ENCODE measurements at regions not wholly inside any gene's neighbourhood (a gene's known extent, or its start where the extent isn't known, plus 50 kb on each side); places are given as distances from the start of the nearest gene placed in this dataset.

DNA sequence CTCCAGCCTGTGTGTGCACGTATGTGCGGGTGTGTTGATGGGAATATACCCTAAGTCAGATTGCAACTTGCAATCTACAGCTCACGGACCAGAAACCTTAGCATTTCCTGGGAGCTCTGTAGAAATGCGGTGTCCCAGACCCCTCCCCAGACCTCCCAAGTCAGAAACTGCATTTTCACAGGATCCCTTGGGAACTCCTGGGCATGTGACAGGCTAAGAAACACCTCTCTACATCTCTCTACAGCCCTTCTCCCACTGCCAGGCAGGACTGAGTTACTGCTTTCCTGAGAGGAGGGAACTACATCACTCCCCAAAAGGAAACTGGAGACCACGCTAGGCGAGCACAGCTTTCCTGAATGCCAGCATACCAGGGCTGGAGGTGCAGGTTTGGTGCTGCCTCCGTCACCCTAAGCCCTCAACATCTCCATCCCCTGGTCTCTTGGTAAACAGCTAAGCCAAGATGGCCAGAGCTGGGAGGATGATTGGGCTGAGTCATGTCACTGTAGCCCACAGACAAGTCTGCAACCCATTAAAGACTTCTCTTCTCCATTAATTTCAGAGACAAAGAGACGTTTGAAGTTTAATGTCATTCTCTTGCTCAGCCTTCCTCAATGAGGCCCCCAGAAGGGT, 194.4 kb downstream of the BMP7 start:
- H3K36me3 Mint-ChIP-seq (ENCODE audit: insufficient read depth): no peaks in the 10 kb centered on the region
- H3K4me3 Mint-ChIP-seq: no peak overlapping the region
- H3K27me3 Mint-ChIP-seq: peaks cover 36 to 76% of the 10 kb centered on the region in 2 donors
- peaks cover 3 to 17% of the 10 kb centered on the region in 2 donors for H3K9me3 Mint-ChIP-seq
- H3K27ac Mint-ChIP-seq: no peak overlapping the region
- no peaks in the 10 kb centered on the region for H3K4me1 Mint-ChIP-seq (ENCODE audit: low read depth in 2 of 2)
- no peak for ATAC-seq (replicated peaks)
- no peak for DNase-seq

DNA sequence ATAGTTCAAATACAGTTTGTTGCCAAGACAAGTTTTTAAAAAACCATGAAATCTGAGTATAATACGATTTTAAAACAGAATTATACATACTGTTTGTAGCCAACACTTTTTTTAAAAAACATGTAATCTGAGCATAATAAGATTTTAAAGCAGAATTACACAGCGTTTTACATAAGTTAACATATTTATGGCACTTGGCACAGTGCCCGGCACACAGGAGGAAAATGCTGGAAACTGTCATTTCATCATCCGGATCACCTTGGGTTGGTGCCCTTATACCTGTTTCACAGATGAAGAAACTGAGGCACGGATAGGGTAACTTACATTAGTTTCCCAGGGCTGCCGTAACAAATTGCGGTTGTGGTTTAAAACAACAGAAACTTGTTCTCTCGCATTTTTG, 193.0 kb downstream of the BMP7 start:
- no peaks in the 10 kb centered on the region for H3K4me1 Mint-ChIP-seq (ENCODE audit: low read depth in 2 of 2)
- H3K27ac Mint-ChIP-seq: no peak overlapping the region
- peaks cover 4 to 19% of the 10 kb centered on the region in 2 donors for H3K9me3 Mint-ChIP-seq
- DNase-seq (no peak), ATAC-seq (replicated peaks) (no peak)
- H3K27me3 Mint-ChIP-seq: peaks cover 26 to 64% of the 10 kb centered on the region in 2 donors
- H3K36me3 Mint-ChIP-seq (ENCODE audit: insufficient read depth): no peaks in the 10 kb centered on the region
- no peak overlapping the region for H3K4me3 Mint-ChIP-seq

DNA sequence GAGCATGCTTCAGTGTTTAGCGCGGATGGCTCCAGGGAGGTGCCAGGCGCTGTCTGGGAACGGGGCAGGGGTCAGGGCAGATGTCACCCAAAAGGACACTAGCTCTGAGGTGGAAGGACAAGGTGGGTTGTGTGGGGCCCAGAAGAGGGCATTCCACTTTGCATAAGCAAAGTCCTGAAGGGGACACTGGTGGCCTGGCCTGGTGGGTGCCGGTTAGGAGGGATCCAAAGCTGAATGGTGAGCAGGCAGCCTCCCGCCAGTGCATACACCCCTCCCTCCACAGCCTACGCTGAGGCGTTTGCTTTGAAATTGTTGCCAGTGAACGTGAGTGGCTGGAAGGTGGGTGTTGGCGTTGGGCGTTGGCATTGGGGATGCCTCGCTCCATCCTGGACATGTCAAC, 192.1 kb downstream of the BMP7 start:
- Mint-ChIP-seq H3K4me3 (no peak overlapping the region), H3K4me1 (ENCODE audit: low read depth in 2 of 2) (no peaks in the 10 kb centered on the region), H3K27me3 (peaks cover 25 to 61% of the 10 kb centered on the region in 2 donors), H3K9me3 (peaks cover 9 to 24% of the 10 kb centered on the region in 2 donors), H3K27ac (no peak overlapping the region), H3K36me3 (ENCODE audit: insufficient read depth) (no peaks in the 10 kb centered on the region)
- DNase-seq (no peak), ATAC-seq (replicated peaks) (no peak)

DNA sequence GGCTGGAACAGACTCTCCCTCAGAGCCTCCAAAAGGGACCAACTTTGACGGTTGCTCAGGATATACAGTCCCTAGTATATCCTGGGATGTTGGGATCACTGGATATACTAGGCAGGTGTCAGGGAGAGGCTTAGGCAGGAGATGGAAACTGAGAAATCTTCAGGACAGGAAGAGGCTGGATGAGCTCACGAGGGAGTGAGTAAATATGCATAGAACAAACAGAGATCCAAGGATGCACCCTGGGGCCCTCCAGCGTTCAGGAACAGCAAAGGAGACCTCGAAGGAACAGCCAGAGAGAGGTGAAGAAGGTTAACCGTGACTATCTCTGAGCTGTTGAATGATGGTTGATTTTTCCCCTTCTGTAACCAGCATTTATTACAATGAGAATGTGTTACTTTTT, 191.3 kb downstream of the BMP7 start:
- ATAC-seq (replicated peaks) (no peak), DNase-seq (no peak)
- Mint-ChIP-seq H3K4me1 (ENCODE audit: low read depth in 2 of 2) (no peaks in the 10 kb centered on the region), H3K9me3 (peaks cover 14 to 26% of the 10 kb centered on the region in 2 donors), H3K27me3 (peaks cover 17 to 54% of the 10 kb centered on the region in 2 donors), H3K4me3 (no peak overlapping the region), H3K27ac (no peak overlapping the region), H3K36me3 (ENCODE audit: insufficient read depth) (no peaks in the 10 kb centered on the region)

DNA sequence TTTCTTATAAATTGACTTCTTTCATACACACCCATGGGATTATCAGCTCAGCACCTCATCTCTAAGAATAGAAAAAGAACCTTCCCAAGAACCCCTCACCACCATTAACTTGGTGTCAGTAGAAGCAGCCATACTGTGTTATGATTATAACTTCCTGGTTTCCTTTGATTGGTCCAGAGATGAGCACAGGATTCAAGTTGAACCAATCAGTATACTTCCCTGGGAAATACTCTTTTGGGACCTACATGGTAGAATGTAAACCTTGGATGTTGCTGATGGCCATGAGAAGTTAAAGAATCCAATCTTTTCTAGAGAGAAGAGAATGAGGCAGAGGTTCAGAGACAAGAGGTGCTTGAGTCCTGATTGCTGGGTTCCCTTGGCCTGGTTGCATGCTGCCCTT, 190.8 kb downstream of the BMP7 start:
- Mint-ChIP-seq H3K27ac (no peak overlapping the region), H3K36me3 (ENCODE audit: insufficient read depth) (no peaks in the 10 kb centered on the region), H3K9me3 (peaks cover 14 to 26% of the 10 kb centered on the region in 2 donors), H3K4me1 (ENCODE audit: low read depth in 2 of 2) (no peaks in the 10 kb centered on the region), H3K4me3 (no peak overlapping the region), H3K27me3 (peaks cover 13 to 50% of the 10 kb centered on the region in 2 donors)
- no peak for DNase-seq
- ATAC-seq (replicated peaks): no peak

DNA sequence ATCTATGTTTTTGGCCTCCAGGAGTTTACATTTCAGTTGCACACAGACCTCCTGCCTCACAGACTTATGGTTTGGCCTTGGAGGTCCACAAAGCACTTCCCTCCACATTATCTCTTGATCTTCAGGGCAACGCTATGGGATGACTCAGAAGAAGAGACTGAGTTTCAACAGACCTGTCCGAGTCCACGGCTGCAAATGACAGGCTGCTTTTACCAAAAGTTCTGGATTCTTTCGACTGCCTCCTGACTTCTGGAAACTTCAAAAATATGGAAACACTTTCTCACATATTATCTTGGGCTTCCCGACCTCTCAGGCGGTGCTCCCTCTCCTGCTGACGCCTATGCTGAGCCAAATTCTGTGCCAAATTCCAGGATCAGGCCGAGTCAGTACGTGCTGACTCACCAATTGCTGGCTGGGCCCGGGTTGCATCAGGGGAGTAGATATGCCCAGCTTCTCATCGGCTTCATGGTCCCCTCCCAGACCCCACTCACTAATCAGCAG, 190.2 kb downstream of the BMP7 start:
- H3K27ac Mint-ChIP-seq: no peak overlapping the region
- H3K27me3 Mint-ChIP-seq: peaks cover 7 to 44% of the 10 kb centered on the region in 2 donors
- no peaks in the 10 kb centered on the region for H3K4me1 Mint-ChIP-seq (ENCODE audit: low read depth in 2 of 2)
- H3K36me3 Mint-ChIP-seq (ENCODE audit: insufficient read depth): no peaks in the 10 kb centered on the region
- ATAC-seq (replicated peaks): no peak
- H3K9me3 Mint-ChIP-seq: peaks cover 14 to 26% of the 10 kb centered on the region in 2 donors
- DNase-seq: no peak
- H3K4me3 Mint-ChIP-seq: no peak overlapping the region

DNA sequence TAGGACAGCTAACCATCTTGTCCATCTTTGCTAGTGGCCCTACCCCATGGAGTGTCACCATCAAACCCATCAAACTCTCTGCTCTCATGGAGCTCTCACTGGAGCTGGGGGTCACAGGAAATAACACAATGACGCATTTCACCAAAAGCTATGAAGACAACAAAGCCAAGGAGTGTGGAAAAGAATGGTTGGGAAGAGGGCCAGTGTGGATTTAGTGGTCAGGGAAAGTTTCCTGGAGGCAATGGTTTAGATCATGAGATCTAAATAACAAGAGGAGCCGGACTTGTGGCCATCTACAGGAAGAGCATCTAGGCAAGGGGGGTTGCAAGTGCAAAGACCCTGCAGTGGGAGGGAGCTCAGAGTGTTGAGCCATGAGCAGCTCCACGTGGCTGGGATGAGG, 189.5 kb downstream of the BMP7 start:
- Mint-ChIP-seq H3K27ac (no peak overlapping the region), H3K4me1 (ENCODE audit: low read depth in 2 of 2) (no peaks in the 10 kb centered on the region), H3K4me3 (no peak overlapping the region), H3K9me3 (peaks cover 14 to 26% of the 10 kb centered on the region in 2 donors), H3K36me3 (ENCODE audit: insufficient read depth) (no peaks in the 10 kb centered on the region), H3K27me3 (peaks cover 0 to 38% of the 10 kb centered on the region in 2 donors)
- ATAC-seq (replicated peaks): no peak
- DNase-seq: no peak

DNA sequence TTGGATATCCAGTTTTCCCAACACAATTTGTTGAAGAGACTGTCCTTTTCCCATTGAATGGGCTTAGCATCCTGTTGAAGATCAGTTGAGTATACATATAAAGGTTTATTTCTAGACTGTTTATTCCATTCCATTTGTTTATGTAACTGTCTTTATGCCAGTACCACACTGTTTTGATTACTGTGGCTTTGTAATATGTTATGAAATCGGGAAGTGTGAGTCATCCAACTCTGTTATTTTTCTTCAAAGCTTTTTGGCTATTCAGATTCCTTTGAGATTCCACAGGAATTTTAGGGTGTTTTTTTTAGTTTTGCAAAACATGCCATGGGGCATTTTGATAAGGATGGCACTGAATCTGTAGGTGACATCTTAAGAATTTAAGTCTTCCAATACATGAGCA, 188.3 kb downstream of the BMP7 start:
- Mint-ChIP-seq H3K27ac (no peak overlapping the region), H3K4me1 (ENCODE audit: low read depth in 2 of 2) (no peaks in the 10 kb centered on the region), H3K36me3 (ENCODE audit: insufficient read depth) (no peaks in the 10 kb centered on the region), H3K27me3 (peaks cover 5 to 36% of the 10 kb centered on the region in 2 donors), H3K9me3 (peaks cover 15 to 26% of the 10 kb centered on the region in 2 donors), H3K4me3 (no peak overlapping the region)
- DNase-seq (no peak), ATAC-seq (replicated peaks) (no peak)

DNA sequence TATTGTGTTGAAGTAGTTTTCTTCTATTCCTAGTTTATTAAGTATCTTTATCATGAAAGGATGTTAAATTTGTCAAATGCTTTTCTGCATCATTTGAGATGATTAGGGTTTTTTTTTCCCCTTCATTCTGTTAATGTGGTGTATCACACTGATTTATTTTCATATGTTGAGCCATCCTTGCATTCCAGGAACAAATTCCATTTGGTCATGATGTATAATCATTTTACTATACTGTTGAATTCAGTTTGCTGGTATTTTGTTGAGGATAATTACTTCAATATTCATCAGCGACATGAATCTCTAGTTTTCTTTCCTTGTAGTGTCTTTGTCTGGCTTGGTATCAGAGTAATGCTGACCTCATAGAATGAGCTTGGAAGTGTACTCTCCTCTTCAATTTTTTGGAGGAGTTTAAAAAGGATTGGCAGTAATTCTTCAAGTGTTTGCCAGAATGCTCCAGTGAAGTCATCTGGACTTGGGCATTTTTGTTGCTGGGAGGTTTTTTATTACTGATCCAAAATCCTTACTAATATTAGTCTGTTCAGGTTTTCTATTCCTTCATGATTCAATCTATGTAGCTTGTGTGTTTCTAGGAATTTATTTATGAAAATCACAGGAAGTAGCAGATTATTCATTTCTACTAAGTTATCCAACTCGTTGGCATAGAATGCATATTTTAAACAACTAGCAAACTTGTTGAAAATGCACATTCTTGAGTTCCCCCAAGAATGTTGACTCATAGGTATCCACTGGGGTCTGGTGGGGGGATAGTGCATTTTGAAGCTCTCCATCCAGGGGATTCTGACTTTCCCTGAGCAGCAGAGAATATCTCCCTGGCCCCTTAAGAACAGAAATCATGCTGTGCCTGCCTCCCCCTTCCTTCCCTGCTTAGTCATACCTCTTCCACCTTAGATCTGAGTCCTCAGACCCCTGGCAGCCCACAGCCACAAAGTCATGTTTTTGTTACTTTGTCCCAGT, 187.1 kb downstream of the BMP7 start:
- ATAC-seq (replicated peaks): no peak
- Mint-ChIP-seq H3K9me3 (peaks cover 15 to 26% of the 10 kb centered on the region in 2 donors), H3K36me3 (ENCODE audit: insufficient read depth) (no peaks in the 10 kb centered on the region), H3K27me3 (peaks cover 6 to 29% of the 10 kb centered on the region in 2 donors), H3K4me3 (no peak overlapping the region), H3K4me1 (ENCODE audit: low read depth in 2 of 2) (no peaks in the 10 kb centered on the region), H3K27ac (no peak overlapping the region)
- no peak for DNase-seq

DNA sequence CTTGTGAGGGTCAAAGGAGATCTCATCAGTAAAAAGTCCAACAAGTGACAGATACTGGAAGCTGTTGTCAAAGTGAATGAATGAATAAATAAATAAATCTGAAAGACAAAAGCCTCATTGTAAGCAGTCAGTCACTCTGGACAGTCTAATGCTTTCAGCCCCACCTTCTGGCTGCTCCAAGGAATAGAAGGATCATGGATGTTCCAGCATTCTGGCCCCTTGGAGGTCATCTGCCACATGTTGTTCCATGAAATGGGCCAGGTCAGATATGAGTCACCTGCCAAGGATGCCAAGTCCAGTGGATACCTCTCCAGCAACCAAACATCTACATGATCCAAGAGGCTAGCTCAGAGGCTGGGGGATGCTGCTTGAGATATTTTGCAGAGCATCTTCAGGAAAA, 185.6 kb downstream of the BMP7 start:
- DNase-seq (no peak), ATAC-seq (replicated peaks) (no peak)
- H3K4me1 Mint-ChIP-seq (ENCODE audit: low read depth in 2 of 2): no peaks in the 10 kb centered on the region
- H3K36me3 Mint-ChIP-seq (ENCODE audit: insufficient read depth): no peaks in the 10 kb centered on the region
- H3K27me3 Mint-ChIP-seq: peaks cover 6 to 21% of the 10 kb centered on the region in 2 donors
- H3K9me3 Mint-ChIP-seq: peaks cover 14 to 15% of the 10 kb centered on the region in 2 donors
- no peak overlapping the region for H3K27ac Mint-ChIP-seq
- H3K4me3 Mint-ChIP-seq: no peak overlapping the region

DNA sequence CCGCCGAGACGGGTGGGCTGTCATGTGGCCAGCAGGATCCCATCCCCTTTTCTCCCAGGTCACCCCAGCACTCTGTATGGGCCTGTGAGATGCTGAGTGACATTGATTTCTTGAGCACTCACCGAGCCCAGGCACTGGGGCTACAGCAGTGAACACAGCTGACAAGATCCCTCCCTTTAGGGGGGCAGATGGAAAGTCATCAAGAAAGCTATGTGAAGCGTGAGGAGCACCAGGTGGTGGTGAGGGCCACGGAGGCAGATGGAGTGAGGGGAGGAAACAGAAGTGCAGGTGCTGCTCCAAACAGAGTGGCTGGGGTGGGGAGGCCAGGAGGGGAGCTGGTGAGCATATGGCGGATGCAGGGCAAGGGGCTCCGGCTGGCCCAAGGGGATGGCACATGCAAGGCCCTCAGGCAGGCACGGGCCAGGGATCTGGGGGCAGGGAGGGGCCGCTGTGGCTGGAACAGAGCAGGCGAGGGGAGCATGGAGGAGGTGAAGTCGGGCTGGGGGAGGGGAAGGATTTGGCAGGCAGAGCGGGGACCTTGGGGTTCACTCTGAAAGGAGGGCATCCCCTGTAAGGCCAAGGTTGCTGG, 184.0 kb downstream of the BMP7 start:
- peaks cover 6 to 27% of the 10 kb centered on the region in 2 donors for H3K27me3 Mint-ChIP-seq
- no peak overlapping the region for H3K27ac Mint-ChIP-seq
- H3K36me3 Mint-ChIP-seq (ENCODE audit: insufficient read depth): no peaks in the 10 kb centered on the region
- no peak overlapping the region for H3K4me3 Mint-ChIP-seq
- ATAC-seq (replicated peaks) (no peak), DNase-seq (no peak)
- H3K9me3 Mint-ChIP-seq: peaks cover 6 to 12% of the 10 kb centered on the region in 2 donors
- no peaks in the 10 kb centered on the region for H3K4me1 Mint-ChIP-seq (ENCODE audit: low read depth in 2 of 2)

DNA sequence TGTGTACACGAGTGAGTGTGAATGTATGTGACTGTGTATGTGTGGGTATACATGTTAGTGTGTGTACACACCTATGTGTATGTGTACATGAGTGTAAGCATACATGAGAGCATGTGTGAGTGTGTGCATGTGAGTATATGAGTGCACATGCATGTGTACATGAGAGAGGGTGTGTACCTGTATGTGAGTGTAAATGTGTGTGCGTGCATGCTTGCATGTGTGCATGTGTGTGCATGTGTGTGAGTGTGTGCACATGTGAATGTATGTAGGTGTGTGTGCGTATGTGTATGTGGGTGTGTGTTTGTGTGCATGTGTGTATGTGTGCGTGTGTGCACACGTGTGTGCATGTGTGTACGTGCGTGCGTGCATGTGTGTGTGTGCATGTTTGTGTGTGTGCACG, 183.4 kb downstream of the BMP7 start:
- no peaks in the 10 kb centered on the region for H3K36me3 Mint-ChIP-seq (ENCODE audit: insufficient read depth)
- H3K9me3 Mint-ChIP-seq: peaks cover 6 to 12% of the 10 kb centered on the region in 2 donors
- H3K27me3 Mint-ChIP-seq: peaks cover 6 to 34% of the 10 kb centered on the region in 2 donors
- no peak overlapping the region for H3K27ac Mint-ChIP-seq
- no peak overlapping the region for H3K4me3 Mint-ChIP-seq
- ATAC-seq (replicated peaks): no peak
- H3K4me1 Mint-ChIP-seq (ENCODE audit: low read depth in 2 of 2): no peaks in the 10 kb centered on the region
- no peak for DNase-seq

DNA sequence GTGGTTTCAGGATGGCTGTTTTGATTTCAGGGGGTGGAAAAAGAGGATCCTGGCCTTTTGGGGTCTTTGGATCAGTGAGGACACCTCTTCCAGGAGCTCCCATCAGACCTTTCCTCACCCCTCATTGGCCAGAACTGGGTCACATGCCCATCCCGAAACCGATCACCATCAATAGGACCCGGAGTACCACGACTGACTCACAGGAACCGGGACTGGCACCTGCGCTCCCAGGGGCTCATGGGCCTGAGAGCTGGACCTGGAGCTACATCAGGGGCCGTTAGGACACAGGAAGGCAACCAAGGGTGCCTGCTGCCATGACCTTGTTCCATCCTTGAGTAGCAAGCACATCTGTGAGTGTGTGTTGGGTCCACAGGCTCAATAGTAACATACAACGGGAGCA, 180.4 kb downstream of the BMP7 start:
- H3K4me1 Mint-ChIP-seq (ENCODE audit: low read depth in 2 of 2): peaks cover 0 to 7% of the 10 kb centered on the region in 2 donors
- peaks cover under 1 to 4% of the 10 kb centered on the region in 2 donors for H3K9me3 Mint-ChIP-seq
- H3K36me3 Mint-ChIP-seq (ENCODE audit: insufficient read depth): peaks cover 9% of the 10 kb centered on the region
- no peak overlapping the region for H3K27ac Mint-ChIP-seq
- ATAC-seq (replicated peaks) (no peak), DNase-seq (no peak)
- H3K27me3 Mint-ChIP-seq: peaks cover 6 to 34% of the 10 kb centered on the region in 2 donors
- no peak overlapping the region for H3K4me3 Mint-ChIP-seq
